H1 (cell line): ENCODE measurements at regions not wholly inside any gene's neighbourhood (a gene's known extent, or its start where the extent isn't known, plus 50 kb on each side); places are given as distances from the start of the nearest gene placed in this dataset.

Experiments used
- CTBP2 ChIP-seq: IDR thresholded peaks from 2 replicates; pipeline ENCODE4 v1.7.0; 2011; ENCODE audit warnings: borderline replicate concordance, mild to moderate bottlenecking, moderate library complexity, mixed read lengths, low read length; ENCODE audit not compliant: insufficient read depth, insufficient read length
- CTCF ChIP-seq, 3 experiments: IDR thresholded peaks; 1 replicate in 2 of 3; 2 replicates in 1 of 3; pipeline versions ENCODE4 v1.5.1 to v1.6.1; 2011; ENCODE audit warnings: low read length in 3 of 3, mild to moderate bottlenecking in 3 of 3, inconsistent platforms in 2 of 3, low read depth in 1 of 3, moderate library complexity in 1 of 3; ENCODE audit not compliant: insufficient read depth in 1 of 3; ENCODE audit errors: control extremely low read depth in 1 of 3
- TBP ChIP-seq: IDR thresholded peaks from 2 replicates; pipeline ENCODE4 v1.6.1; 2011; ENCODE audit warnings: low read depth, low read length, improper control_type of control experiment
- USF2 ChIP-seq: IDR thresholded peaks from 2 replicates; pipeline ENCODE4 v1.6.1; 2011; ENCODE audit warnings: low read length, improper control_type of control experiment

GRCh38 chr4:4602468-4602867 is 60.6 kb upstream of the STX18 start (continued):
- TF ChIP-seq CTCF (IDR thresholded peaks at IDR 0.05; ENCODE audit: control extremely low read depth in 1 of 3, insufficient read depth in 1 of 3, low read depth in 1 of 3, low read length in 3 of 3) (no peak), TBP (no peak), CTBP2 (no peak), USF2 (no peak)
- TF ChIP-seq, all 59 proteins: peak for 0
